Ovary (tissue), 3 donors: ENCODE measurements at regions not wholly inside any gene's neighbourhood (a gene's known extent, or its start where the extent isn't known, plus 50 kb on each side); places are given as distances from the start of the nearest gene placed in this dataset.

Experiments
- CTCF ChIP-seq, 3 donors: fragments of 450-650 bp in 2 of 3; fragments of 200-600 bp in 1 of 3; IDR thresholded peaks; one replicate each; pipeline versions ENCODE4 v1.5.1 to v1.8.0; 2016 to 2022; ENCODE audit warnings: antibody characterized with exemption in 3 of 3, mild to moderate bottlenecking in 1 of 3
- POLR2A ChIP-seq: fragments of 450-650 bp; IDR thresholded peaks from one replicate; pipeline ENCODE4 v1.6.1; 2017; ENCODE audit warnings: antibody characterized with exemption, mild to moderate bottlenecking, moderate library complexity
- donor health status: DM: no; HTN: no; CAD: no.

GRCh38 chr2:193668557-193669323, 1474.0 kb upstream of the TMEFF2 start:
- TF ChIP-seq POLR2A (no peak), CTCF (IDR thresholded peaks at IDR 0.05) (no peak)
